GM21717 (cell line): ENCODE measurements at regions not wholly inside any gene's neighbourhood (a gene's known extent, or its start where the extent isn't known, plus 50 kb on each side); places are given as distances from the start of the nearest gene placed in this dataset.
"Not testable (repeated sequence)": the region's sequence is repeated elsewhere in the genome, so short reads cannot be mapped to it uniquely, and the experiment has no call there.

ENCODE experiments used
- ATAC-seq: cut with Tn5 transposase; IDR thresholded peaks from one replicate; pipeline ENCODE4 v1.9.1; 2021; ENCODE audit warnings: mild to moderate bottlenecking, moderate library complexity; ENCODE audit not compliant: unreplicated experiment

- no peak for ATAC-seq
These were observed 98.4 kb upstream of the PRSS16 start for GRCh38 chr6:27149150-27149549.

DNA sequence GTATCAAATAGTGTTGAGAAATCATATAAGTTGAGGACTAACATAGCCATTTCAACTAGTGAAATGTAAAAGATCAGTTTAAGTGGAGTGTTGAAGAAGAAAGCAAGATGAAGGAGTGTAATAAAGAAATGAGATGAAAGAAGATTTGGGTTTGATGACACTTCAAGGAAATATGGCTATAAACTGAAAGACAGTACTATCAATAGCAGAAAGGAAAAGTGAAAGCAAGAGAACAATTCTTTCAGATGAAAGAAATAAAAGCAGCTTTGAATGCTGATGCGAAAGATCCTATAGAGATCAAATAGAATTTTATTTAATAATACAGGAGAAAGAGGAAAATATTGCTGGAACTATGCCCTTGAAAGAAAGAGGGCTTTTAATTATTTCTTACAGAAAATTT, 92.8 kb upstream of the PRSS16 start:
- no peak for ATAC-seq

DNA sequence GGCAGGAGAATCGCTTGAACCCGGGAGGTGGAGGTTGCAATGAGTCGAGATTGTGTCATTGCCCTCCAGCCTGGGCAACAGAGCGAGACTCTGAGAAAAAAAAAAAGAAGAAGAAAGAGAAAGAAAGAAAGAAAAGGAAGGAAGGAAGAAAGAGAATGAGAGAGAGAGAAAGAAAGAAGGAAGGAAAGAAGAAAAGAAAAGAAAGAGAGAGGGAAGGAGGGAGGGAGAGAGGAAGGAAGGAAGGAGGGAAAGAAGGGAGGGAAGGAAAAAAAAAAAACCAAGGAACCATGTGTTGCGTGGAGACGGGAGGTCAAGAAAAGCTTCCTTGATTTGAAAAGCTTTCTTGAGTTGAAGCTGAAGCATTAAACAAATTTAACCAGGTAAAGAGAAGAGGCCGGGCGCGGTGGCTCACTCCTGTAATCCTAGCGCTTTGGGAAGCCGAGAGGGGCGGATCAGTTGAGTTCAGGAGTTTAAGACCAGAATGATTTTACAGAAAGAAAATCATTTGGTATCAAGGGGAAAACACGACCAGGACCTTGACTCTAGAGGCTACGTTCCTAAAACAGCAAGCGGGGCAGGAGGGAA, 90.5 kb upstream of the PRSS16 start:
- no peak for ATAC-seq

DNA sequence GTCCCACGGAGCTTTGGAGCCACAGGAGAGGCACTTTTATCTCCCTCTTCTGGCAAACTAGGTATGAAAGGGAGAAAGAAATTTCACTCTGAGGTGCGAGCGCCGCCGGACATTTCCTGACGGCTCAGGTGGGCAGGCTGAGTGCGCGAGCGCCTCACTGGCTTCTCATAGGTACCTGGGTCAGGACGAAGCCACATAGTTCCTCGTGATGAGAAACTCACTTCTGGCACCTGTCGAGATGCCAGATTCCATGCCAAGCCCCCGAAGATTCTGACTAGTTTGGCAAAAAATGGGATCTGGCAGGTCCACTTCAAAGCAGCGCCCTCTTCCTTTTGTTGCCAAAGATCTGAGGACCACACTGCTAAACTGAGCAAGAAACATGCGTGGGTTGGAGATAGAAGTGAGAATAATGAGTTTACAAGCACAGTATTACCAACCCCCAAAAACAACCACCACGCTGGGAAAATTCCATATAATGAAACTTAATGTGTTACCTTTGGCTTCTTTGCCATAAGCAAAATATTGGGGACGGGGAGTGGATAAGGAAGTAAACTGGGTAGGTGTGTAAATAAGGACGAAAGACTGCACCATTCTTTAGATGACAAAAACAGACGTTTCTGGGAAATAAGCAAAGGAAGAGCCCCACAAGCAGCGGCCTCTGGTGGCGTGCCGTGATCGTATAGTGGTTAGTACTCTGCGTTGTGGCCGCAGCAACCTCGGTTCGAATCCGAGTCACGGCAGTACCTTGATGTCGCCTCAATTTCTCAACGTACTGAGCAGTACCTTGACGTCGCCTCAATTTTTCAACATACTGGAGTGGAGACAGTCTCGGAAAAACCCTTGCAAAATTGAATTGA, 89.8 kb upstream of the PRSS16 start:
- peak; percentile 44 for ATAC-seq

- no peak for ATAC-seq
These were observed 89.2 kb upstream of the PRSS16 start for GRCh38 chr6:27158316-27158643.

DNA sequence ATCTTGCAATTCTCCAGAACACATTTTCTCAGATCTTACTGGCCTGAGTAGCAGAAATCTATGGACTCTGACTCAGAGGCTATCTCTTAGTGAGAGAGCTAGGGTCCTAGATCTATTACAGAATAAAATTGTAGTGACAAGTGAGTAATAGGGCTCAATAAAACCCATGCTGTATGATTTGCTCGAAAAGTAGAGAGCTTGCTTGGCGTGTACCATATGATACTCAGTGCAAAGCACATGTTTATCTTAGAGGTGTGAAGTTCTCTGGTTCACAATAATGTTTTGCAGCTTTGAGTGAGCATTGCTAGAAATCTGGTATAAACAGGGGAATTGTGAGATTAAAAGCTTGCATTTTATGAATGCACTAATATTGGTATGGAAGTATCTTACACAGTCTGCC, 87.8 kb upstream of the PRSS16 start:
- ATAC-seq: no peak

GRCh38 chr6:27161115-27161514, 86.4 kb upstream of the PRSS16 start:
- ATAC-seq: no peak

DNA sequence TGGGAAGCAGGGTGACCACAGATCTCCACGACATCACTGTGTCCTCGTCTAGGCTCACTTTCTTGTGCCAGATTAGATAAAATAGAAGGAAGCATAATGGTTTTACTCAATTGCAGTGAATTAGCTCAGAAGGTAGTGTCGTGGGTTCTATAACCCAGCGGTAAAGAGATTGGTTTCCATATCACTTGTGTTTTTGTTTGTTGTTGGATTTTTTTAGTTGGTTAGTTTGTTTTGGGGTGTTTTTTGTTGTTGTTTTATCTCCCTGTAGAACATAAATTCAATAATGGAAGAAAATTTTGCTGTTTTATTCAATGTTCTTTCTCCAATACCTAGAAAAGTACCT, 85.9 kb upstream of the PRSS16 start:
- no peak for ATAC-seq

GRCh38 chr6:27161946-27162603, 85.4 kb upstream of the PRSS16 start:
- no peak for ATAC-seq

DNA sequence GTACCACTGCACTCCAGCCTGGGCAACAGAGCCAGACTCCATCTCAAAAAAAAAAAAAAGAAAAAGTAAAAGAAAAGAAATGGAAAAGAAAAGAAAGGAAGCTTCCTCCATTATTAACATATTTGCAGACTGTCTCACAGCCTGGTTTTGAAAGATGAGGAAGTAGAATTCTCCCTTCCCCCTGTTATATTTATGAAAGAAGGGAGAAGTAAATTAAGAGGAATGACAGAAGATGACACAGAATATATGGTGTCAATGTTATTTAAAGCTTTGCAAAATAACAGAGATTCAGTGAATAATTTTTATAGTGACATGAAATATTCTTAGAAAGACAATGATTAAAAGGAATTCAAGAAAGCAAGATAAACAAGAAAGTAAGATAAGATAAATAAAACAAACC, 83.7 kb upstream of the PRSS16 start:
- no peak for ATAC-seq

GRCh38 chr6:27168108-27168507, 79.4 kb upstream of the PRSS16 start:
- ATAC-seq: no peak

DNA sequence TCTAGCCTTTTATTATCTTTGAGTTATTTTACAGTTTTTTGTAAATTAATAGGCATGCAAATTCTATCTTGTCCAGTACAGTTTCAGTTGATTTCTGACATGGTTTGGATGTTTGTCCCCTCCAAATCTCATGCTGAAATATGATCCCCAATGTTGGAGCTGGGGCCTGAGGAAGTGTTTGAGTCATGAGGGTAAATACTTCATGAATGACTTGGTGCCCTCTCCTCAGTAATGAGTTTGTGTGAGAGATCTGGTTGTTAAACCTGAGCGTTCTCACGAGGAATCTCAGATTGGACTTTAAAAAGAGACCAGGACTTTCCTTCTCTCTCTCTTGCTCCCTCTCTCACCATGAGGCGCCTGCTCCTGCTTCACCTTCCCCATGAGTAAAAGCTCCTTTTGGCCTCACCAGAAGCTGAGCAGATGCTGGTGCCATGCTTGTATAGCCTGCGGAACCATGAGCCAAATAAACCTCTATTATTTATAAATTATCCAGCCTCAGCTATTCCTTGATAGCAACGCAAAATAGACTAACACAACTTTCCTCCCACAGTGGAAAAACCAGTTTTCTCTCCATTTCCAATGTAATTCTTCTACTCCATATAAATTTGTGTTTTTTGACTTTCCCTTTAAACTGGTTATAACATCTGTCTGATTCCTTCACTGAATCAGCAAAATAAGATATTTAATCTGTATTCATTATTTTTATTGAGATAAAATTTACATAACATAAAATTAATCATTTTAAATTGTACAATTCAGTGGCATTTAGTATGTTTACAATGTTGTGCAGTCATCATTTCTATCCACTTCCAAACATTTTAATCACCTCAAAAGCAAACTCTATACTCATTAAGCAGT, 78.7 kb upstream of the PRSS16 start:
- ATAC-seq: no peak

GRCh38 chr6:27172524-27173231, 74.8 kb upstream of the PRSS16 start:
- not testable (repeated sequence) for ATAC-seq

GRCh38 chr6:27173232-27173601, 74.3 kb upstream of the PRSS16 start:
- ATAC-seq: not testable (repeated sequence)

DNA sequence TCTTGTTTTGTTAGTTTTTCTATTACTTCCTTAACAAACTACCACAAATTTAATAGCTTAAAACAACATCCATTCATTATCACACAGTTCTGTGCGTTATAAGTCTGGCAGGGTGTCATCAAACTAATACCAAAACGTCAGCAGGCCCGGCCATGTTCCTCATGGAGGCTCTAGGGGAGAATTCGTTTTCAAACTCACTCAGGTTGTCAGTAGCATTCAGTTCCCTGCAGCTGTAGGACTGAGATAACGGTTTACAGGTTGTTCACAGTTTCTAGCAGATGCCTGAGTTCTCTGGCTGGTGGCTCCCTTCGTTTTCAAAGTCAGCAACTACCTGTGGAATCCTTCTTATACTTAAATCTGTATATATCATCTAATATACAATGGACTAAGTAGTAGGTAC, 72.5 kb upstream of the PRSS16 start:
- no peak for ATAC-seq

DNA sequence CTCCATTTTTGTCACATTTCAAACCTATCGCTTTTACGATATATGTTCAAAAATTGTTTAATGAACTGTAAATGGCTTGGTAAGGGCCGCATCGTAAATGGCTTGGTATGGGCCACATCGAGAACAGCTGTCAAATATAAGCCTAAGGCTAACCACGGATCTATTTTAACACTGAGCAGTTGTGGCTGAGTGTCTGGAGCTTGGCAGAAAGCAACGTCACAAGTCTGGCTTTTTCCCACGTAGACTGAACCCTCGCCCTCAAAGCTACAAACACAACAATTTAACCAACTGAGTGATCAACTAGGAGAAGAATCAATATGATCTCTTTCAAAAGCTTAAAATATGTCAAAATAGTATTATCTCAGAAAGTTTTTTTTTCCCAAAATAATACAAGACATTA, 71.4 kb upstream of the PRSS16 start:
- ATAC-seq: no peak

- ATAC-seq: no peak
These were observed 70.7 kb upstream of the PRSS16 start for GRCh38 chr6:27176523-27177484.

GRCh38 chr6:27177485-27178406, 69.8 kb upstream of the PRSS16 start:
- ATAC-seq: peak; percentile 76

DNA sequence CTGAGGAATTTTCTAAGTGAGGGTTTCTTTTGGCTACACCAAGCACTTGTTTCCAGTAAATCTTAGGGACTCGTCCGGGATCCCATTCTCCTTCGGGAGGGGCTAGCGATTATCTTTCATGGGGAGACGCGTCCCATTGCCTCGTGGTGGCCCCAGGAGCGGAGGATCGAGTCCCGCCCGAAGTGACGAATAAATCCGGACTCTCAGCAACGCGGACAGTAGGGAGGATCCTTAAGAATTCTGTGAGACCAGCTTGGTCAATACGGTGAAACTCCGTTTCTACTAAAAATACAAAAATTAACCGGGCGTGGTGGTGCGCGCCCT, 69.1 kb upstream of the PRSS16 start:
- ATAC-seq: no peak
